HL-60 (cell line): ENCODE measurements at regions not wholly inside any gene's neighbourhood (a gene's known extent, or its start where the extent isn't known, plus 50 kb on each side); places are given as distances from the start of the nearest gene placed in this dataset.

Source experiments
- DNase-seq, 2 experiments: peaks; one replicate each; pipeline ENCODE4 v3.0.0-alpha.2; 2010 to 2020; ENCODE audit warnings: low read depth in 1 of 2, low spot score in 1 of 2
- H3K27ac ChIP-seq: fragments of 250-450 bp; sonication (Bioruptor Pico); replicated peaks from 2 replicates; pipeline ENCODE4 v1.5.1; 2020; ENCODE audit warnings: mild to moderate bottlenecking, moderate library complexity
- H3K27me3 ChIP-seq: fragments of 250-450 bp; sonication (Bioruptor Pico); 2 replicates; pipeline ENCODE4 v1.5.1; 2021; ENCODE audit warnings: mild to moderate bottlenecking, moderate library complexity; ENCODE audit not compliant: insufficient read depth, poor library complexity, severe bottlenecking
- H3K4me3 ChIP-seq: replicated peaks from 2 replicates; pipeline ENCODE4 v1.5.1; 2011; ENCODE audit warnings: mild to moderate bottlenecking, control low read depth, low read length; ENCODE audit not compliant: insufficient read depth
- CTCF ChIP-seq: IDR thresholded peaks from one replicate; pipeline ENCODE4 v1.5.1; 2011; ENCODE audit warnings: low read length, control low read depth, inconsistent platforms; ENCODE audit not compliant: insufficient read depth
- GABPA ChIP-seq: IDR thresholded peaks from 2 replicates; pipeline ENCODE4 v1.6.1; 2012; ENCODE audit warnings: low read depth
- POLR2AphosphoS5 ChIP-seq: IDR thresholded peaks from 2 replicates; pipeline ENCODE4 v1.6.1; 2012; ENCODE audit warnings: low read depth
- REST ChIP-seq: IDR thresholded peaks from 2 replicates; pipeline ENCODE4 v1.6.1; 2012; ENCODE audit warnings: low read depth; ENCODE audit not compliant: insufficient replicate concordance
- SPI1 ChIP-seq: IDR thresholded peaks from 2 replicates; pipeline ENCODE4 v1.6.1; 2012; ENCODE audit warnings: low read depth, mild to moderate bottlenecking, borderline replicate concordance

- peaks cover 3% of the 10 kb centered on the region for H3K27me3 ChIP-seq
- TF ChIP-seq POLR2AphosphoS5: no peak
- TF ChIP-seq CTCF: no peak
- TF ChIP-seq SPI1: no peak
- TF ChIP-seq REST: no peak
- no peak for TF ChIP-seq GABPA
- no peak overlapping the region for H3K4me3 ChIP-seq
- DNase-seq: no peak
- H3K27ac ChIP-seq: no peak overlapping the region
Measured at GRCh38 chr6:44717431-44717830, 329.9 kb downstream of the CDC5L start.

GRCh38 chr6:44721954-44722578 is 334.6 kb downstream of the CDC5L start:
- Histone ChIP-seq H3K27me3 (peaks cover 4% of the 10 kb centered on the region), H3K4me3 (no peak overlapping the region), H3K27ac (no peak overlapping the region)
- TF ChIP-seq POLR2AphosphoS5: no peak
- no peak for TF ChIP-seq SPI1
- TF ChIP-seq GABPA: no peak
- no peak for TF ChIP-seq REST
- no peak for TF ChIP-seq CTCF
- DNase-seq: no peak

- TF ChIP-seq REST (no peak), GABPA (no peak), CTCF (no peak), SPI1 (no peak), POLR2AphosphoS5 (no peak)
Measured at GRCh38 chr6:44722736-44723135, 335.2 kb downstream of the CDC5L start.

More at GRCh38 chr6:44722736-44723135, 335.2 kb downstream of the CDC5L start:
- no peak overlapping the region for H3K4me3 ChIP-seq
- H3K27ac ChIP-seq: no peak overlapping the region
- no peak for DNase-seq
- peaks cover 4% of the 10 kb centered on the region for H3K27me3 ChIP-seq
